ENCODE measurements at regions not wholly inside any gene's neighbourhood (a gene's known extent, or its start where the extent isn't known, plus 50 kb on each side); places are given as distances from the start of the nearest gene placed in this dataset.

GRCh38 chr2:19631871-19632270, 269.9 kb downstream of the TTC32 start (continued):
- no peak for TF ChIP-seq ZHX2 (IDR thresholded peaks at IDR 0.05; ENCODE audit: low read depth)
- no peak for TF ChIP-seq ZHX2 (CRISPR knock-in tag; IDR thresholded peaks at IDR 0.05; ENCODE audit: borderline replicate concordance)
- TF ChIP-seq ZNF264 (CRISPR knock-in tag; IDR thresholded peaks at IDR 0.05): no peak
- no peak for TF ChIP-seq ZNF414 (CRISPR knock-in tag; IDR thresholded peaks at IDR 0.05)
- no peak for TF ChIP-seq MYPOP (CRISPR knock-in tag; IDR thresholded peaks at IDR 0.05)
- TF ChIP-seq PBX3 (CRISPR knock-in tag; IDR thresholded peaks at IDR 0.05; ENCODE audit: borderline replicate concordance): no peak
- TF ChIP-seq YEATS2 (CRISPR knock-in tag; IDR thresholded peaks at IDR 0.05; ENCODE audit: borderline replicate concordance): no peak
- TF ChIP-seq ADNP (CRISPR knock-in tag; IDR thresholded peaks at IDR 0.05): no peak
- TF ChIP-seq ATF6 (CRISPR knock-in tag; conservative IDR thresholded peaks at IDR 0.05): no peak
- TF ChIP-seq PCBP1 (IDR thresholded peaks at IDR 0.05; ENCODE audit: borderline replicate concordance, low read depth, low read length): no peak

Measured in HepG2 (cell line).